ENCODE measurements at regions not wholly inside any gene's neighbourhood (a gene's known extent, or its start where the extent isn't known, plus 50 kb on each side); places are given as distances from the start of the nearest gene placed in this dataset.

- peaks cover 0 to 1% (median 0%) of the 10 kb centered on the region in 3 donors for H3K27me3 Mint-ChIP-seq (ENCODE audit: low read depth in 3 of 3)
- no peak overlapping the region for H3K27ac Mint-ChIP-seq
- H3K36me3 Mint-ChIP-seq = no peaks in the 10 kb centered on the region
- no peaks in the 10 kb centered on the region for H3K4me1 Mint-ChIP-seq
- H3K9me3 Mint-ChIP-seq = no peaks in the 10 kb centered on the region
- no peak overlapping the region for H3K4me3 Mint-ChIP-seq
- DNase-seq = no peak
Measured at GRCh38 chr13:99723878-99724277, 222.6 kb downstream of the TM9SF2 start.

- no peak overlapping the region for H3K4me3 Mint-ChIP-seq
- H3K27me3 Mint-ChIP-seq (ENCODE audit: low read depth in 3 of 3) = peaks cover 0 to 1% (median 0%) of the 10 kb centered on the region in 3 donors
- H3K4me1 Mint-ChIP-seq = no peaks in the 10 kb centered on the region
- H3K27ac Mint-ChIP-seq = no peak overlapping the region
- DNase-seq = no peak
- no peaks in the 10 kb centered on the region for H3K36me3 Mint-ChIP-seq
- no peaks in the 10 kb centered on the region for H3K9me3 Mint-ChIP-seq
Measured at GRCh38 chr13:99722931-99723330, 221.7 kb downstream of the TM9SF2 start.

- Mint-ChIP-seq H3K27ac (no peak overlapping the region), H3K4me3 (no peak overlapping the region), H3K27me3 (ENCODE audit: low read depth in 3 of 3) (peaks cover 0 to 1% (median 0%) of the 10 kb centered on the region in 3 donors), H3K9me3 (no peaks in the 10 kb centered on the region), H3K36me3 (no peaks in the 10 kb centered on the region), H3K4me1 (no peaks in the 10 kb centered on the region)
- no peak for DNase-seq
Measured at GRCh38 chr13:99722338-99722818, 221.1 kb downstream of the TM9SF2 start.

- no peaks in the 10 kb centered on the region for H3K4me1 Mint-ChIP-seq
- no peak overlapping the region for H3K27ac Mint-ChIP-seq
- no peaks in the 10 kb centered on the region for H3K36me3 Mint-ChIP-seq
Measured at GRCh38 chr13:99721606-99722337, 220.5 kb downstream of the TM9SF2 start.

GRCh38 chr13:99717959-99718674 is 216.8 kb downstream of the TM9SF2 start:
- no peak overlapping the region for H3K4me3 Mint-ChIP-seq
- no peak overlapping the region for H3K27ac Mint-ChIP-seq
- H3K4me1 Mint-ChIP-seq = no peaks in the 10 kb centered on the region
- no peaks in the 10 kb centered on the region for H3K36me3 Mint-ChIP-seq
- no peak for DNase-seq
- no peaks in the 10 kb centered on the region for H3K27me3 Mint-ChIP-seq (ENCODE audit: low read depth in 3 of 3)
- H3K9me3 Mint-ChIP-seq = no peaks in the 10 kb centered on the region

More at GRCh38 chr13:99721606-99722337, 220.5 kb downstream of the TM9SF2 start:
- Mint-ChIP-seq H3K9me3 (no peaks in the 10 kb centered on the region), H3K4me3 (no peak overlapping the region), H3K27me3 (ENCODE audit: low read depth in 3 of 3) (peaks cover 0 to 1% (median 0%) of the 10 kb centered on the region in 3 donors)
- DNase-seq = no peak

- H3K27me3 Mint-ChIP-seq (ENCODE audit: low read depth in 3 of 3) = no peaks in the 10 kb centered on the region
- no peaks in the 10 kb centered on the region for H3K9me3 Mint-ChIP-seq
- no peak overlapping the region for H3K27ac Mint-ChIP-seq
- H3K4me3 Mint-ChIP-seq = no peak overlapping the region
- H3K36me3 Mint-ChIP-seq = no peaks in the 10 kb centered on the region
- no peak for DNase-seq
- no peaks in the 10 kb centered on the region for H3K4me1 Mint-ChIP-seq
Measured at GRCh38 chr13:99709134-99709533, 207.9 kb downstream of the TM9SF2 start.

- no peaks in the 10 kb centered on the region for H3K27me3 Mint-ChIP-seq (ENCODE audit: low read depth in 3 of 3)
- DNase-seq = no peak
- H3K4me3 Mint-ChIP-seq = no peak overlapping the region
- H3K9me3 Mint-ChIP-seq = no peaks in the 10 kb centered on the region
- no peaks in the 10 kb centered on the region for H3K36me3 Mint-ChIP-seq
- H3K4me1 Mint-ChIP-seq = no peaks in the 10 kb centered on the region
- H3K27ac Mint-ChIP-seq = no peak overlapping the region
Measured at GRCh38 chr13:99704390-99704789, 203.1 kb downstream of the TM9SF2 start.

GRCh38 chr13:99703908-99704307 is 202.6 kb downstream of the TM9SF2 start:
- H3K27me3 Mint-ChIP-seq (ENCODE audit: low read depth in 3 of 3) = no peaks in the 10 kb centered on the region
- DNase-seq = no peak
- H3K27ac Mint-ChIP-seq = no peak overlapping the region
- no peak overlapping the region for H3K4me3 Mint-ChIP-seq
- no peaks in the 10 kb centered on the region for H3K9me3 Mint-ChIP-seq
- H3K36me3 Mint-ChIP-seq = no peaks in the 10 kb centered on the region
- H3K4me1 Mint-ChIP-seq = no peaks in the 10 kb centered on the region

GRCh38 chr13:99702687-99703319 is 201.5 kb downstream of the TM9SF2 start:
- H3K36me3 Mint-ChIP-seq = no peaks in the 10 kb centered on the region
- no peak overlapping the region for H3K27ac Mint-ChIP-seq
- H3K9me3 Mint-ChIP-seq = no peaks in the 10 kb centered on the region
- no peak for DNase-seq
- no peaks in the 10 kb centered on the region for H3K27me3 Mint-ChIP-seq (ENCODE audit: low read depth in 3 of 3)
- no peaks in the 10 kb centered on the region for H3K4me1 Mint-ChIP-seq
- no peak overlapping the region for H3K4me3 Mint-ChIP-seq

GRCh38 chr13:99700468-99700867 is 199.2 kb downstream of the TM9SF2 start:
- Mint-ChIP-seq H3K36me3 (no peaks in the 10 kb centered on the region), H3K27me3 (ENCODE audit: low read depth in 3 of 3) (no peaks in the 10 kb centered on the region), H3K9me3 (no peaks in the 10 kb centered on the region), H3K4me1 (no peaks in the 10 kb centered on the region), H3K4me3 (no peak overlapping the region), H3K27ac (no peak overlapping the region)
- DNase-seq = no peak

GRCh38 chr13:99698816-99699099 is 197.5 kb downstream of the TM9SF2 start:
- no peak overlapping the region for H3K27ac Mint-ChIP-seq
- H3K36me3 Mint-ChIP-seq = no peaks in the 10 kb centered on the region
- DNase-seq = no peak
- H3K9me3 Mint-ChIP-seq = no peaks in the 10 kb centered on the region
- no peaks in the 10 kb centered on the region for H3K27me3 Mint-ChIP-seq (ENCODE audit: low read depth in 3 of 3)
- H3K4me1 Mint-ChIP-seq = no peaks in the 10 kb centered on the region
- no peak overlapping the region for H3K4me3 Mint-ChIP-seq

GRCh38 chr13:99698010-99698815 is 196.9 kb downstream of the TM9SF2 start:
- Mint-ChIP-seq H3K9me3 (no peaks in the 10 kb centered on the region), H3K36me3 (no peaks in the 10 kb centered on the region), H3K4me1 (no peaks in the 10 kb centered on the region), H3K4me3 (no peak overlapping the region), H3K27me3 (ENCODE audit: low read depth in 3 of 3) (no peaks in the 10 kb centered on the region), H3K27ac (no peak overlapping the region)
- no peak for DNase-seq

- Mint-ChIP-seq H3K4me3 (no peak overlapping the region), H3K36me3 (no peaks in the 10 kb centered on the region), H3K27ac (no peak overlapping the region), H3K9me3 (no peaks in the 10 kb centered on the region), H3K4me1 (no peaks in the 10 kb centered on the region), H3K27me3 (ENCODE audit: low read depth in 3 of 3) (peaks cover 0 to 2% (median 0%) of the 10 kb centered on the region in 3 donors)
- no peak for DNase-seq
Measured at GRCh38 chr13:99695857-99696256, 194.6 kb downstream of the TM9SF2 start.

All from immature natural killer cell (primary cell).